GM21737 (cell line): ENCODE measurements at regions not wholly inside any gene's neighbourhood (a gene's known extent, or its start where the extent isn't known, plus 50 kb on each side); places are given as distances from the start of the nearest gene placed in this dataset.

Source experiments
- ATAC-seq: cut with Tn5 transposase; IDR thresholded peaks from one replicate; pipeline ENCODE4 v1.9.1; 2021; ENCODE audit warnings: mild to moderate bottlenecking, moderate library complexity; ENCODE audit not compliant: unreplicated experiment

DNA sequence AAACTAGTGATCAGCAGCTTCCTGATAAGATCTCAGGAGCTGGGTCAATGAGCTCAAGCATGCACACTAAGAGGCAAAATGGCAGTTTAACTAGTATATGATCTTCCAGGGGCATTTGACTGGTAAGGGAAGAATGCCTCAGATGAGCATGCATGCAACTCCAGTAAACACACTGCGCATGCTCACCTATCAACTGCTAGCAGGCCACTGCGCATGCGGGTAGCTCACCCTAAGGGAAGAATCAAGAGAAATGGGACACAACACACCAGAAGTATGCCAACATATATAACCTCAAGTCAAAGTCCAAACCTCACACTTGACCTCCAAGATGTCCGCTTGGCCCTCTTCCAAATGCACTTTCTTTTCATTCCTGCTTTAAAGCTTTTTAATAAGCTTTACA, 1004.0 kb downstream of the ADGRL3 start:
- no peak for ATAC-seq

DNA sequence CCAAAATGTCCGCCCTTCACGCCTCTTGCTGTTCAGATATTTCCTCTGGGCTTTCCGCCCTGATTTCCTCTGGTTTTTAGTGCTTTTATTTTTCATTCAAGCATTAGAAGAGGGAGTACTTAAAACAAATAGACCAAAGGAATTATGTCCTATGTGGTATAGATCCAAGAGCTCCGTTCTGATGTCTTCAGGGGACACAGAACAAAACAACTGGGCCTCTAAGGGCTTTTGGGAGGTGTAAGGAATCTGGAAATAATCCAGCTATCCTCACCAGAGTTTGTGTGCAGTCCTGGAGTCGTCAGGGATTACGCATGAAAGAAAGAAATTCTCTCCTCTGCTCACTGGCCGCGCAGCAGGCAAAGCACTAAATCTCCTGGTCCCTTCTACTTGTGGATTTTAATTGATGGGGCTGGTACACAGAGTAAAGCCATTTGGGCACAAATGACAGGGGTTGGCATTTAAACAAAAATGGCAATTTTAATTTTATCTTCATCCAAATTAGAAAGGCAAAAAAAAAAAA, 999.2 kb downstream of the ADGRL3 start:
- no peak for ATAC-seq

DNA sequence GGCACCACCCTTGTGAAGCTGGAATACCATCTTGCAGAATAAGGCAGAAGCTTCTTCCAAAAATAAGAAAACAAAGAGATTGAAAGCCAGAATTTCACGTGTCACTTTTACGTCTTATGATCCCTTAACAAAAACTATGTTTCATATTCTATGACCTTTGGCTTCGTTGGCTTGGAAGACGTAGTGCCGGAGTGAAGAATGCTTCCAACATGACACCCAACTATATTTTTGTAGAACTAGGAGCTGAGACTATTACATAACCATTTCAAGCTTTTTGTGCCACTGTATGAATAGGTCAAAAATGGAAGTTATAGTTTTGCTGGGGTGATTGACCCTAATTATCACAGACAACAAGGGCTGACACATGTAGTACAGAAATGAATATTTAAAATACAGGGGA, 996.2 kb downstream of the ADGRL3 start:
- no peak for ATAC-seq

DNA sequence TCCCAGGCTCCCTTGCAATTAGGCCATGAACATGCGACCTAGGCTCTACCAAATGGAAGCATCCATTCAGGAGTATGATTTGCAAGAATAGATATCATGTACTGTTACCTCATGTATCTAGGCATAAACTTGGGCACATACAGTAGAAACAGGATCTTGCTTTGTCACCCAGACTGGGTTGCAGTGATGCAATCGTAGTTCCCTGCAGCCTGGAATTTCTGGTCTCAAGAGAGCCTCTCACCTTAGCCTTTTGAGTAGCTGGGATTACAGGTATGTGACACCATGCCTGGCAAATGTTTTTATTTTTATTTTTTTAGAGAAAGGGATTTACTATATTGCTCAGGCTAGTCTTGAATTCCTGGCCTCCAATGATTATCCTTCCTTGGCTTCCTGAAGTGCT, 994.2 kb downstream of the ADGRL3 start:
- no peak for ATAC-seq

DNA sequence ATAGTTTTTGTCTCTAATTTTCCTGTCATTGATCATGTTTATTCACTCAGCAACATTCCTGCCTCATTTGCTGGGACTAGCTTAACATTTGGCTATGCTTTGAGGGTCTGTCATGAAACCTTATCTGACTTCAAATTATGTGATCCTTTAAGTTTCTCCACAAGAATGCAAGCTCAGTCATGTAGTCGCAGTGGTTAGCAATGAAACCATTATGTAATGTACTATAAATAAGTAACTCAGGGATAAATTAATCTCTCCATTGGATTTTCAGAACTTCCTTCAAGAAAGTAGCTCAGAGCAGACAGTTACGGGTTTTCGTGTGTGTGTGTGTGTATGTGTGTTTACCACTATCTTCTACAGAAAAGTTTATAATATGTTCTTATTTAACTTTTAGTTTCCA, 993.6 kb downstream of the ADGRL3 start:
- no peak for ATAC-seq

DNA sequence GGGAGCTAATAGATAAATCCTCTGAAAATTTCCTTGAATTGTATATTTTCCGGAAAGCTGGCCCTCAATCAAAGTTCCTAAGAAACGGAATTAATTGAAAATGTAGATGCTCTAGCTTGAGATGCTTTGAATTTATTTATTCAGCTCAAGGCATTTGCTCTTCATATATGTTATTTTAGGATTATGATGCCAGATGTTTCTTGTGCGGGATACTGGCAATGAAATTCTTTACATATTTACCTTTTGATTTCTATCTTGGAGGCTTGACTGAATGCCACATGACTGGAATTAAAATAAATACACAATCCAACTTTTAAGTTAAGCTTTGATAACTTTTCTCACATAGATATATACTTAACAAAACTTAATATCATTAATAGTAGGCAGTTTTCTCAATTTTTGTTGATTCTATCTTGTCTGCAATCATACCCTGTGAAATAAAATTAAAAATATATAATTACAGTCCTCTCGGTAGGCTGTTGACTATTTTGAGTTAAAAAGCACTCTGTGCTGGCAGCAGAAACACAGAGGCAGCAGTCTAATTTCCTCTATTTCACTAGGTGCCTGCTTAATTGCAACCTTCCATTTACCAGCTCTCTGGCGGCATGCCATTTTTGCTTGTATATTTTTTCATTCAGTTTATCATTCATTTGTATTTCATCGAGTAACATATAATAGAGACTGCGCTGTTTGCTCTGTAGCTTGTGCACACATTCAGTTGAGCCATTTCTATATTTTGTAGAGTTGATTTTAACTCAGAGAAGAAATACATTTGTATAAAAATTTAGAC, 991.5 kb downstream of the ADGRL3 start:
- no peak for ATAC-seq

DNA sequence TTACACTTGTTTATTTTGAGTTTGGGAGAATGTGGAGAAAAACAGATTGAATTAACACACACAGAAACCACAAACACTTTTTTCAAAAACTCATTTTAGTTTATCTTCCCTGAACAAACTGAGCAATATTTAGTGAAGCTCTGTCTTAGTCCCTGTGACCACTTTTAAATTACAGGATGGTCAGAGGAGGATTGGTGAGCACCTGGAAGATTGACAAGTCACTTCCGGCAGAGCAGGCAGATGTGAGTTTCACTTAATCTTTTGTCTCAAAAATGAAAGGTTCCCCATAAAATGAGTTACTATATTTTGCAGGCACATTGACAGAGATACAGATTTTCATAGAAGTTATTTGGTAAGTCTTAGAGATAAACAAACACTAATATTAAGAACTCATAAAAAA, 970.1 kb downstream of the ADGRL3 start:
- no peak for ATAC-seq

DNA sequence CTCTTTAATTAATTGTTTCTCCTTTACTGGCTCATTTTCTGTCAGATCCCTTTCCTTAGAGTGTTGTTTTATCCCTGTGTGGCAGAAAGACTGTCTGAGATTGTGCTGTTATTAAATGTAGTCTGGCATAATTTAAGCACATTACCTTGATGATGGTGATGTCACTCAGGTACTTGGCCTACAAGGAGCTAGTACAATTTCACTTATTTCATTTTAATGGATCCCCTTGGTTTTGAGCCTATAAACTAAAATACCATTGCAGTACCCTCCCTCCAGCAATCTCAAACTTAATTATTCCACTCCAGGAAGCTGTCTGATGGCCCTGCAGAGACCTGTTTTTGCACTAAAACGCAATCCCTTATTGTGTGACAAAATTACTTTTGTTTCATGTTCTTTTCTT, 968.6 kb downstream of the ADGRL3 start:
- ATAC-seq = no peak

DNA sequence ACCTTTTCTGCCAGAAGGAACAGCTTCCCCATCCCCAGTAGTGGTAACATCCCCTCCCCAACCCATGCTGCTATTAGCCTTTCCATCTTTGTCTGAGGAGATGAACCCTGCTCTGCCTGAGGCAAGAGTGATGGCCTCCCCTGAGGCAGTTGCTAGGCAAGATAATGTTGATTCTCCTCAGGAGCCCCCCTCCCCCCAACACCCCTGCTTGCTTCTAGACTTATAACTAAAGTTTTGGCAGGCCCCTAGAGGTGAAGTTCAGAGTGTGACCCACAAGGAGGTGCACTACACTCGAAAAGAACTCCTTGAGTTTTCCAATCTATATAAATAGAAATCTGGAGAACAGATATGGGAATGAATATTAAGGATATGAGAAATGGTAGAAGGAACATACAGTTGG, 962.5 kb downstream of the ADGRL3 start:
- ATAC-seq = no peak

DNA sequence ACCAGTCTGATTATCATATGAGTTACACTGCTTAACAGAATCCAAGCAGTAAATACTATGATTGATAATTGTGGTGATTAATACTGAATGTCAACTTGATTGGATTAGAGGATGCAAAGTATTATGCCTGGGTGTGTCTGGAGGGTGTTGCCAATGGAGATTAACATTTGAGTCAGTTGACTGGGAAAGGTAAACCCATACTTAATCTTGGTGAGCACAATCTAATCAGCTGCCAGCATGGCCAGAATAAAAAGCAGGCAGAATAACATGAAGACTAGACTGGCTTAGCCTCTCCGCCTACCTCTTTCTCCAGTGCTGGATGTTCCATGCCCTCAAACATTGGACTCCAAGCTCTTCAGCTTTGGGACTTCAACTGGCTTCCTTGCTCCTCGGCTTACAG, 961.3 kb downstream of the ADGRL3 start:
- no peak for ATAC-seq

DNA sequence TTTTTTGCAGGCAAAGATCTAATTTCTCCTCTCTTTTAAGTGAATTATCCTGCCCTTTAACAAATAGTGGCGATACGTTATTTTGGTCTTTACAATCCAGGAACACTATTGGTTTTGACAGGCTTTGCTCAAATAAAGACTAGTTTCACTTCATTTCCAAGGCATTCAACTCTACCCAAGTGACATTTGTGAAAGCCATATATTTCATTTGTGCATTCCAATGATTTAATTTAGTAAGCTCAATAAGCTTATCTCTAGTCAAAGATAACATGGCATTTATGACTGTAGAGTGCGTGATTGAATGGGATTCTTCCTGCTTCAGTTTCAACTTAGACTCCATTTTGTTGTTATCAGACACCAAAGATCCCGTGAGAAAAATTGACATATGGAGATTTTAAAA, 959.8 kb downstream of the ADGRL3 start:
- ATAC-seq = no peak

DNA sequence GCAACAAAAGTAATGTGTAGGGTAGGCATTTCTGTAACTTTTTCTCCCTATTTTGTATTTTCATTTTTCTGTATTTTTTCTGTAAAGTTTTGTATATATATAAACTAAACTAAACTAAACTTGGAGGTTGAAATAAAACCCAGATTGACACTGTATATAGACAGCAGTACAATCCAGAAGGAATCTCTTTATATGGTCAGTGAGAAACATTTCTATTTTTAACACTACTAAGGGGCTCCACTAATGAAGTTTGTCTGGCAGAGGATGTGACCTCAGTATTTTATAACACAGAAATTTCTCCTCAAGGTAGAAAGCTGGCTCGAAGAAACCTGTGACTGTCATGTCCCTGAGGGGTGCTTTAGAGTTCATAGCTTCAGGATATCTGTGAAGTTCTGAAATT, 959.2 kb downstream of the ADGRL3 start:
- ATAC-seq = no peak

DNA sequence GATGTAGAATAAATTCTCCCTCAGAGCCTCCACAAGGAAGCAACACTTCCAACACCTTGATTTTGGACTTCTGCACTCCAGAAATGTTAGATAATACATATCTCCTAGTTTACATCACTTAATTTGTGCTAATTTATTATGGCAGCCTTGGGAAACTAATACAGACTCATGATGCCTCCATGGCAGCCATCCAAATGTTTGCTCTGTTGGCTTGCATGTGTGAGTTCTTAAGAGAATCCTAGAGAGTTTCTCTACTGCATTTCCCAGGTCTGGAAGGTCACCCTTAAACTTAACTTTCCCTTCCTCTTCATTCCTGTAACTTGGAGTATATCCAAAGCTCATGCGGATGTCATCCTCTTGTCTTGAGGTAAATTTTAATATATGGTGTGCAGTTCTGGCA, 956.1 kb downstream of the ADGRL3 start:
- ATAC-seq = no peak

DNA sequence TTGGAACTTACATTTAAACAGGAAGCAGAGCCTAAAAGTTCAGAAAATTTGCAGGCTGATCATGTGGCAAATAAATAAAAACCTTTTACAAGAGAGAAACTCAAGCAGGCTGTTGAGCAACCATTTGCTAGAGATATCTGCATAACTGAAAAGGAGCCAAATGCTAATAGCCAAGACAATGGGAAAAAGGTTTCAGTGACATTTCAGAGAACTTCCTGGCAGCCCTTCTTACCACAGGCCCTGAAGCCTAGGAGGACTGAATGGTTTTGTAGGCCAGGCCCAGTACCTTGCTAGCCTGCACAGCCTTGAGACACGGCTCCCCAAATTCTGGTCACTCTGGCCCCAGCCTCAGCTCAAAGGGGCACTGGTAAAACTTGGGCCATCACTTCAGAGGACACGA, 945.1 kb downstream of the ADGRL3 start:
- ATAC-seq = no peak

DNA sequence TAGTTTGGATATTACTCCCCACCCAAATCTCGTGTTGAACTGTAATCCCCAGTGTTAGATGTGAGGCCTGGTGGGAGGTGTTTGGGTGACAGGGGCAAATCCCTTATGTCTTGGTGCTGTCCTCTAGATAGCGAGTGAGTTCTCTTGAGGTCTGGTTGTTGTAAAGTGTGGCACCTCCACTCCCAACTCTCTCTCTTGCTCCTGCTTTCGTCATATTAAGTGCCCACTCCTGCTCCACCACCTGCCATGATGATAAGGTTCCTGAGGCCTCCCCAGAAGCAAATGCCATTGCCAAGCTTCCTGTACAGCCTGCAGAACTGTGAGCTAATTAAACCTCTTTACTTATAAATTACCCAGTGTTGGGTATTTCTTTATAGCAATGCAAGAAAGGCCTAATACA, 944.3 kb downstream of the ADGRL3 start:
- ATAC-seq = no peak

DNA sequence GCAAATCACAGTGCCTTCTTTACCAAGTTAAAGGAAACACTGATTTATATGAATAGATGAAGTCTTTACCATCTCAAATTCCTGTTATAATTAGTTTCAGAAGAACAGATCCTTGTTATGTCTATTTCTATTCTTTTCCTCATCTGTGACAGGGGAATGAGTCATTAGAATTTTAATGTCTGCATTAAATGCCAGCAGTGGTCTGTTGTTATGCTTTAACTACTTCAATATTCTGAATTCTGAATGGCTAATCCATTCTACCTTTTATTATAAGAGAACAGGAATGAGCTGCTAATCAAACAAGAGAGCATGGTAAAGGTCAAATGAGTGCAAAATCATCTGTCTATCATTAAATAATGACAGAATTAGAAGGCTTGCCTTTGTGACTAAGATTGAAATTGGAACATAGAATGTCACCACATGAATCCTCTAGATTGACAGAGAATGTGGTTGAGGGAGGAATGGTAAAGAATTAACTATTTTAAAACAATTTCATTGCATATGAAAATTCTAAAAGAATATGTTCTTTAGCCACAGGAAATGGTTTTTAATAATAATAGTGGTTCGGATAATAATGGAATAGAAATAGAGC, 935.5 kb downstream of the ADGRL3 start:
- no peak for ATAC-seq

DNA sequence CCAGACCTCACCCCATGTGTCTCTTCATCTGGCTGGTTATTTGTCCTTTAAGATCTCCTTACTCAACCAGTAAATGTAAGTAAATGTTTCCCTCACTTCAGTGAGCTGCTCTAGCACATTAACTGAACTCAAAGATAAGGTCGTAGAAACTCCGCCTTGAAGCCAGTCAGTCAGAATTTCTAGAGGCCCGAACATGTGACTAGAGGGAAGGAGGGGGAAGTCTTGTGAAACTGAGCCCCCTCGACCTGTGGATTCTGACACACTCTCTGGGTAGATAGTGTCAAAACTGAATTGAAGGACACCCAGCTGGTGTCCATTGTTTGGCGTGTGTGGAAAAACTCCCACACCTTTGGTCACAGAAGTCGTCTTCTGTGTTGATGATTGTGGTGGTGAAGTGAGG, 933.9 kb downstream of the ADGRL3 start:
- ATAC-seq = no peak

DNA sequence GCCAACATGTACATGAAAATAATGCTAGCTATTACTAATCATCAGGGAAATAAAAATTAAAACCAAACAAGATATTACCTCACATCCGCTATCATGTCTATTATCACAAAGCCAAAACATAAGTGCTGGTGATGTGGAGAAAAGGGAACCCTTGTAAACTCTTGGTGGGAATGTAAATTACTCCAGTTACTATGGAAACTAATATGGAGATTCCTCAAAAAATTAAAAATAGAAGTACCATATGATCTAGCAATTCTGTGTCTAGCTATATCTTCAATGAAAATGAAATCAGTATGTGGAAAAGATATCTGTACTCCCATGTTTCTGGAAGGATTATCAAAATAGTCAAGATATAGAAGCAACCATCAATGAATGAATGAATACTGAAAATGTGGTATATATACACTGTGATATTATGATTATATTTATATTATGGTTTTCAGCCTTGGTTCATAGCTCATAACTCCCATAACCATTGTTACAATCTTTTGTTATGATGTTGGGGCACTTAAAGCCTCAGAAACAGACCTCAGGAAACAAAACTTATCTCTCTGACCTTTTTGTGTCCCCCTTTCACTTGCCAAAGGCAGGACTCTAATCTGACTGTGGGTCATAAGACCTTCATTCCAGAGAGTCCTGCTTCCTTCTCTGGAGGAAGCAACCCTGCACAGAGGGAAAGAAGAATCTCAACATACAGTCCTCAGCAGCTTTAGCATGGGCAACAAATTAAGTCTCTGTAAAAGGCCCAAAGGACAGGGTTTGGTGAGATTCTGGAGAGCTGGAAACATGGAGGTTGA, 933.2 kb downstream of the ADGRL3 start:
- no peak for ATAC-seq

DNA sequence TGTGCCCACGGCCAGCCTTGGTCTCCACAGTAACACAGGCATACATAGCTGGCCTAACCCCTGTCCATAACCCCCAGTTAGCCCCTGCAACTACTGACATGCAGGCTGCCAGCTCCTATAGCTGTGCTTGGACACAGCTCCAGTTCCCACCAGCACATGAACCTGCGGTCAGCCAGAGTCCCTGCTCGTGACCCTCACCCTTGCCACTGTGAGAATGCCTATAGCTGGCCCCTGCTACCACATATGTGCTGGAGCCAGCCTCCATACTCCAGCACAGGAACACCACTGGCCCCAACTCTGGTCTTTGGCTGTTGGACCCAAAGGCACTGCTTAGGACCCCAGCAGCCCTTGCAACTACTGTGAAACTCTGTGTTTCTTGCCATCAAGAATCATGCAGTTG, 930.9 kb downstream of the ADGRL3 start:
- ATAC-seq = no peak

DNA sequence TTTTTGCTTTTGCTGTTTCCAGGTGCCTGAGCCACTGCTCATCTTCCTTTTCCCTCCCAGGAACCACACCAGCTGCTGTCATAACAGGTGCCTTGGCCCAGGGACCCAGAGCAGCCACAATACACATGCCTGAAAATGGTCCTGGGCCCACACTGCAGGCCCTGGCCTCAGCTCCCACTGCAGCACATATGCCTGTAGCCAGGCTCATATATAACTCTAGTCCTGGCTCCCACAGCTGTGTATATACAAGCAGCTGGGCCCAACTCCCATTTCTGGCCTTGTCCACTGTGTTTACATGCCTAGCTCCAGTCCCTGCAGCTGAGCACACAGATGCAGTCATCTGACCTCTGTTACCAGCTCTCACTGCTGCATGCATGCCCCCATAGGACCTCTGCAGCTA, 930.5 kb downstream of the ADGRL3 start:
- no peak for ATAC-seq

DNA sequence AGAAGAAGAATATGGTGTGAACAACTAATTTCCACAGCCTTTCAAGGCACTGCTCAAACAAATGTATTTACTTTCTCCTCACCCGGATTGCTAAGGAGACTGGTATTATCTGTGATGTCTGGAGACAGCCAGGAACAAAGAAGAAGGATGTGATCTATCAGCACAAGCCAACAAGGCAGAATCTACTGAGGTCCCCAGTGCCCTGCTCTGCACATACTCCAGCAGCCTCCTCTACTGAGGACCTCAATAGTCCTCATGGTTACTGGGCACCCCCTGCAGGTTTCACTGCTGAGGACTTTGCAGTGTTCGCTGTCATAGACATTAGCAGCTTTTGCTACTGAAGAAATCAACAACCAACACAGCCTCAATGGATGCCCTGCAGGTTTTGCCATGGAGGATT, 930.1 kb downstream of the ADGRL3 start:
- no peak for ATAC-seq
